Caco-2 (cell line): ENCODE measurements at regions not wholly inside any gene's neighbourhood (a gene's known extent, or its start where the extent isn't known, plus 50 kb on each side); places are given as distances from the start of the nearest gene placed in this dataset.
A peak's percentile ranks its signal among the peaks of the same experiment; 100 is the strongest.
"Not testable (repeated sequence)": the region's sequence is repeated elsewhere in the genome, so short reads cannot be mapped to it uniquely, and the experiment has no call there.

Source experiments
- BruUV-seq: library from RNA; stranded (reverse); fragments of 400-500 nt; replicated peaks from 2 replicates; lab custom pipeline; 2021; lab: Mats Ljungman, UMichigan
- CTCF ChIA-PET: fragments of 300-600 bp; sonication (Branson Sonifier 250); formaldehyde crosslinking; loops from one replicate; lab custom pipeline; 2022; ENCODE audit warnings: antibody characterized with exemption; lab: Charles Lee
- POLR2A ChIA-PET: fragments of 300-600 bp; sonication (Branson Sonifier 250); formaldehyde crosslinking; loops from one replicate; lab custom pipeline; 2022; ENCODE audit warnings: antibody characterized with exemption; lab: Charles Lee
- DNase-seq, 2 experiments: peaks; one replicate each; pipeline versions ENCODE4 v3.0.0 to v3.0.0-alpha.2; 2020 to 2022
- H3K27me3 ChIP-seq: replicated peaks from 2 replicates; pipeline ENCODE4 v1.6.0; 2011; ENCODE audit warnings: low read length; ENCODE audit not compliant: control insufficient read depth, insufficient read depth
- H3K36me3 ChIP-seq: 2 replicates; pipeline ENCODE4 v1.5.1; 2011; ENCODE audit warnings: low read length; ENCODE audit not compliant: control insufficient read depth, insufficient read depth
- H3K4me1 ChIP-seq: fragments of 250-450 bp; sonication (Bioruptor Pico); 2 replicates; pipeline ENCODE4 v1.5.1; 2020; ENCODE audit warnings: mild to moderate bottlenecking
- H3K4me3 ChIP-seq: 2 replicates; pipeline ENCODE4 v1.5.1; 2011; ENCODE audit warnings: low read depth, mild to moderate bottlenecking, control low read depth, low read length
- H3K9me3 ChIP-seq: fragments of 250-450 bp; sonication (Bioruptor Pico); 2 replicates; pipeline ENCODE4 v1.5.1; 2020; ENCODE audit warnings: mild to moderate bottlenecking, moderate library complexity
- H3K27ac Mint-ChIP-seq: one replicate; pipeline ENCODE4 v1.8.0; 2022; ENCODE audit warnings: mixed read lengths; ENCODE audit not compliant: unreplicated experiment
- H3K27me3 Mint-ChIP-seq: one replicate; pipeline ENCODE4 v1.8.0; 2022; ENCODE audit warnings: mixed read lengths; ENCODE audit not compliant: insufficient read depth, unreplicated experiment
- H3K36me3 Mint-ChIP-seq: one replicate; pipeline ENCODE4 v1.8.0; 2022; ENCODE audit warnings: mild to moderate bottlenecking, mixed read lengths; ENCODE audit not compliant: insufficient read depth, unreplicated experiment
- H3K4me1 Mint-ChIP-seq: one replicate; pipeline ENCODE4 v1.8.0; 2022; ENCODE audit warnings: low read depth, mixed read lengths; ENCODE audit not compliant: unreplicated experiment
- H3K4me3 Mint-ChIP-seq: one replicate; pipeline ENCODE4 v1.8.0; 2022; ENCODE audit warnings: mild to moderate bottlenecking, moderate library complexity, mixed read lengths; ENCODE audit not compliant: unreplicated experiment
- H3K9me3 Mint-ChIP-seq: one replicate; pipeline ENCODE4 v1.8.0; 2022; ENCODE audit warnings: mixed read lengths; ENCODE audit not compliant: unreplicated experiment
- CTCF ChIP-seq, 2 experiments: fragments of 200-600 bp in 1 of 2; IDR thresholded peaks; 1 replicate in 1 of 2; 2 replicates in 1 of 2; pipeline versions ENCODE4 v1.5.1 to v1.8.0; 2011 to 2022; ENCODE audit warnings: antibody characterized with exemption in 1 of 2, control low read depth in 1 of 2, inconsistent platforms in 1 of 2, low read depth in 1 of 2, low read length in 1 of 2, mild to moderate bottlenecking in 1 of 2, moderate library complexity in 1 of 2; ENCODE audit not compliant: insufficient read depth in 1 of 2, severe bottlenecking in 1 of 2, unreplicated experiment in 1 of 2
- intact Hi-C: fragments of 100-400 bp; cut with micrococcal nuclease; formaldehyde crosslinking; loops from one replicate; pipeline ENCODE4 v1.10.0; 2022; ENCODE audit not compliant: unreplicated experiment

DNA sequence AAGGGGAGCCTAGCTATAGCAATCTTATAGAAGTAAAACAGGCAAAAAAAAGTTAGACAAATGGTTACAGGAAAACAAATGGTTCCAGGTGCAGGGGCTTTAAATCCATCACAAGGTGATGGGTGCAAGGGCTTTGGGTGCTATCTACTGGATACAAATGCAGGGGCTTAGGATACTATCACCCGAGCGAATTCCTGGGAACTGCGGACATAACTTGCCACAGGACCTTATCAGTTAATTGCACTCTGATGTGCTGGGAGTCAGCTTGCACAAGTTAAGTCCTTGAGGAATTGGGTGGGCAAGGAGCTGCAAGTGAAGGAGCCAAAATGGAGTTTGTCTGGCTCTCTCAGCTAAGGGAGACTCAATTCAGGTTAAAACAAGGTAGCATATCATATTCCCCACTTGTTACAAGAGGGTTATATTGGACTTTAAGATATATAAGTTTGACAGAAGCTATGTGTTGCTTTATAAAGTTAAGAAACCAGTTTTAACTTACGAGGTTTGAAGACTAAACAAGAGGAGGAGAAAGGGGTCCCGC is 115.0 kb upstream of the PZP start:
- no peak for TF ChIP-seq CTCF (IDR thresholded peaks at IDR 0.05; ENCODE audit: insufficient read depth in 1 of 2, low read depth in 1 of 2, low read length in 1 of 2, severe bottlenecking in 1 of 2, unreplicated experiment in 1 of 2)
- H3K9me3 Mint-ChIP-seq: no peaks in the 10 kb centered on the region
- H3K4me3 Mint-ChIP-seq: no peak overlapping the region
- Histone ChIP-seq H3K4me3 (no peak overlapping the region), H3K9me3 (no peaks in the 10 kb centered on the region), H3K4me1 (no peaks in the 10 kb centered on the region), H3K27me3 (no peaks in the 10 kb centered on the region), H3K36me3 (no peaks in the 10 kb centered on the region)
- DNase-seq: no peak
- CTCF ChIA-PET: no interaction called here
- H3K27me3 Mint-ChIP-seq: peaks cover 4% of the 10 kb centered on the region
- intact Hi-C loops: no loop called here
- no peaks in the 10 kb centered on the region for H3K4me1 Mint-ChIP-seq
- peaks cover 13% of the 10 kb centered on the region for H3K36me3 Mint-ChIP-seq
- no TSS peak for BruUV-seq
- H3K27ac Mint-ChIP-seq: no peak overlapping the region
- POLR2A ChIA-PET: no interaction called here

DNA sequence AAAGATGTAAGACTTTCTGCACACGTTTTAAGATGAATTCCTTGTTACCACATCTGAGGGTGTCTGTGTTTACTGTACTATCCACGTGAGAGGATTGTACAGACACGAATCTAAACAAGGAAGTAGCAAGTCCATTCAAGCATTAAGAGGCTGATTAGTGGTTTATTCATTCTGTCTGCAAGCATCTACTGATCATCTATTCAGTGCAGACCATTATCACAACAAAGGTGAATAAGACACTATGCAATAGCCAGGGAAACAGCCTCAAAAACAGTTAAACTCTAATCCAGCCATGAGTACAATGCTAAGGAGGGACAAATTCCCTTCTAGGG is 111.6 kb upstream of the PZP start:
- Histone ChIP-seq H3K9me3 (no peaks in the 10 kb centered on the region), H3K4me3 (no peak overlapping the region), H3K27me3 (no peaks in the 10 kb centered on the region), H3K36me3 (no peaks in the 10 kb centered on the region), H3K4me1 (no peaks in the 10 kb centered on the region)
- H3K9me3 Mint-ChIP-seq: no peaks in the 10 kb centered on the region
- no peak overlapping the region for H3K27ac Mint-ChIP-seq
- BruUV-seq: no TSS peak
- H3K36me3 Mint-ChIP-seq: peaks cover 9% of the 10 kb centered on the region
- no peak for DNase-seq
- H3K4me3 Mint-ChIP-seq: no peak overlapping the region
- intact Hi-C loops: no loop called here
- peaks cover 3% of the 10 kb centered on the region for H3K27me3 Mint-ChIP-seq
- H3K4me1 Mint-ChIP-seq: no peaks in the 10 kb centered on the region
- POLR2A ChIA-PET: no interaction called here
- CTCF ChIA-PET: no interaction called here
- no peak for TF ChIP-seq CTCF (IDR thresholded peaks at IDR 0.05; ENCODE audit: insufficient read depth in 1 of 2, low read depth in 1 of 2, low read length in 1 of 2, severe bottlenecking in 1 of 2, unreplicated experiment in 1 of 2)

DNA sequence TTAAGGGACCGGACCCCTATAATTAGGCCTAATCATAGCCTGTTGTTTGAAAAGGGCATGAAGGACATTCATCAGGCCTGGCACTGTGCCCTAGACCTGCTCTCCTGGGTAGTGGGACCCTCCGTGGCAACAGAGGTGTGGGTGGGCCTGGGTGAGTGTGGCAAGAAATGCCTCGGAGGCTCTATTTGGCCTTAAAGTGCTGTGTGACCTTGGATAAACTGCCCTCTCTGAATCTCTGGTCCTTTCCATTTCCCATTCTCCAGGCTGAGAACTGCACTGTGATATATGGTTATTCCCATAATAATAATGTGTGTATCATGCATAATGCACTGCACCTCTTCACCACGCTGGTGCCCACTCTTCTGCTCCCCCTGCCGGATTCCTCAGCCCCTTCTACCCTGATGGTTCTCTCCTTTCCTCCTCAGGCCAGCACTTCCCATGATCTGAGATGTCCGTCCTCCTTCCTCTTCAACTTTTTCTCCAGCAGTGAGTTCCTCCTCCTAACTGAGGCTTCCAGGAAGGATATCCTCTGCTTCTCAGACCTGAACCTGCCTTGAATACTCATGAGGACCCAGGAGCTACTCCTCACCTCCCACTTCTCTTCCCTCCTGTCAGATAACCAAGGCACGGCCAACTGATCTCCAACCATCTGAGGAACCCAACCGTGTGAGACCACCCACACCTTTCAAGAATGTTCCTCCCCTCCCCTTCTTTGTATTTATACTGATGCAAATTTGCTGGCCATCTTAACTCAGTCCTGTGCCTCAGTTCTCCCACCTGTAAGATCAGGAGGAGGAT is 111.0 kb upstream of the PZP start:
- Mint-ChIP-seq H3K36me3 (peaks cover 9% of the 10 kb centered on the region), H3K4me3 (no peak overlapping the region), H3K4me1 (no peaks in the 10 kb centered on the region), H3K9me3 (no peaks in the 10 kb centered on the region), H3K27ac (no peak overlapping the region), H3K27me3 (peaks cover 3% of the 10 kb centered on the region)
- Histone ChIP-seq H3K4me3 (no peak overlapping the region), H3K36me3 (no peaks in the 10 kb centered on the region), H3K4me1 (no peaks in the 10 kb centered on the region), H3K9me3 (no peaks in the 10 kb centered on the region), H3K27me3 (no peaks in the 10 kb centered on the region)
- POLR2A ChIA-PET: no interaction called here
- CTCF ChIA-PET: no interaction called here
- peak in 1 of 2 experiments; percentile 19 for DNase-seq
- intact Hi-C loops: no loop called here
- BruUV-seq: no TSS peak
- peak in 1 of 2 experiments; percentile 3 for TF ChIP-seq CTCF (IDR thresholded peaks at IDR 0.05; ENCODE audit: insufficient read depth in 1 of 2, low read depth in 1 of 2, low read length in 1 of 2, severe bottlenecking in 1 of 2, unreplicated experiment in 1 of 2)

- H3K4me3 ChIP-seq, H3K36me3 ChIP-seq, H3K9me3 Mint-ChIP-seq, H3K27ac Mint-ChIP-seq, POLR2A ChIA-PET, H3K4me1 Mint-ChIP-seq, CTCF ChIA-PET, H3K4me3 Mint-ChIP-seq, H3K9me3 ChIP-seq, H3K27me3 Mint-ChIP-seq, intact Hi-C loops, H3K4me1 ChIP-seq, H3K27me3 ChIP-seq: not testable (repeated sequence)
- BruUV-seq: TSS peak; percentile 18
- H3K36me3 Mint-ChIP-seq: peaks cover 12% of the 10 kb centered on the region
- peak in 1 of 2 experiments; percentile 26 for DNase-seq
These were observed 105.3 kb upstream of the PZP start for GRCh38 chr12:9313479-9313878.
